HL-60 (cell line): ENCODE measurements at regions not wholly inside any gene's neighbourhood (a gene's known extent, or its start where the extent isn't known, plus 50 kb on each side); places are given as distances from the start of the nearest gene placed in this dataset.

Source experiments
- DNase-seq, 2 experiments: peaks; one replicate each; pipeline ENCODE4 v3.0.0-alpha.2; 2010 to 2020; ENCODE audit warnings: low read depth in 1 of 2, low spot score in 1 of 2
- H3K27ac ChIP-seq: fragments of 250-450 bp; sonication (Bioruptor Pico); replicated peaks from 2 replicates; pipeline ENCODE4 v1.5.1; 2020; ENCODE audit warnings: mild to moderate bottlenecking, moderate library complexity
- H3K27me3 ChIP-seq: fragments of 250-450 bp; sonication (Bioruptor Pico); 2 replicates; pipeline ENCODE4 v1.5.1; 2021; ENCODE audit warnings: mild to moderate bottlenecking, moderate library complexity; ENCODE audit not compliant: insufficient read depth, poor library complexity, severe bottlenecking
- H3K4me3 ChIP-seq: replicated peaks from 2 replicates; pipeline ENCODE4 v1.5.1; 2011; ENCODE audit warnings: mild to moderate bottlenecking, control low read depth, low read length; ENCODE audit not compliant: insufficient read depth
- GABPA ChIP-seq: IDR thresholded peaks from 2 replicates; pipeline ENCODE4 v1.6.1; 2012; ENCODE audit warnings: low read depth
- POLR2AphosphoS5 ChIP-seq: IDR thresholded peaks from 2 replicates; pipeline ENCODE4 v1.6.1; 2012; ENCODE audit warnings: low read depth
- SPI1 ChIP-seq: IDR thresholded peaks from 2 replicates; pipeline ENCODE4 v1.6.1; 2012; ENCODE audit warnings: low read depth, mild to moderate bottlenecking, borderline replicate concordance
- TF ChIP-seq, protein P1 (sequence below): IDR thresholded peaks from one replicate; pipeline ENCODE4 v1.5.1; 2011; ENCODE audit warnings: low read length, control low read depth, inconsistent platforms; ENCODE audit not compliant: insufficient read depth
- TF ChIP-seq, protein P2 (sequence below): IDR thresholded peaks from 2 replicates; pipeline ENCODE4 v1.6.1; 2012; ENCODE audit warnings: low read depth; ENCODE audit not compliant: insufficient replicate concordance

GRCh38 chr22:46075764-46076531, 74.4 kb upstream of the PPARA start:
- TF ChIP-seq, protein P1, sequence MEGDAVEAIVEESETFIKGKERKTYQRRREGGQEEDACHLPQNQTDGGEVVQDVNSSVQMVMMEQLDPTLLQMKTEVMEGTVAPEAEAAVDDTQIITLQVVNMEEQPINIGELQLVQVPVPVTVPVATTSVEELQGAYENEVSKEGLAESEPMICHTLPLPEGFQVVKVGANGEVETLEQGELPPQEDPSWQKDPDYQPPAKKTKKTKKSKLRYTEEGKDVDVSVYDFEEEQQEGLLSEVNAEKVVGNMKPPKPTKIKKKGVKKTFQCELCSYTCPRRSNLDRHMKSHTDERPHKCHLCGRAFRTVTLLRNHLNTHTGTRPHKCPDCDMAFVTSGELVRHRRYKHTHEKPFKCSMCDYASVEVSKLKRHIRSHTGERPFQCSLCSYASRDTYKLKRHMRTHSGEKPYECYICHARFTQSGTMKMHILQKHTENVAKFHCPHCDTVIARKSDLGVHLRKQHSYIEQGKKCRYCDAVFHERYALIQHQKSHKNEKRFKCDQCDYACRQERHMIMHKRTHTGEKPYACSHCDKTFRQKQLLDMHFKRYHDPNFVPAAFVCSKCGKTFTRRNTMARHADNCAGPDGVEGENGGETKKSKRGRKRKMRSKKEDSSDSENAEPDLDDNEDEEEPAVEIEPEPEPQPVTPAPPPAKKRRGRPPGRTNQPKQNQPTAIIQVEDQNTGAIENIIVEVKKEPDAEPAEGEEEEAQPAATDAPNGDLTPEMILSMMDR: no peak
- TF ChIP-seq POLR2AphosphoS5: no peak
- no peak for TF ChIP-seq SPI1
- TF ChIP-seq GABPA: no peak
- TF ChIP-seq, protein P2, sequence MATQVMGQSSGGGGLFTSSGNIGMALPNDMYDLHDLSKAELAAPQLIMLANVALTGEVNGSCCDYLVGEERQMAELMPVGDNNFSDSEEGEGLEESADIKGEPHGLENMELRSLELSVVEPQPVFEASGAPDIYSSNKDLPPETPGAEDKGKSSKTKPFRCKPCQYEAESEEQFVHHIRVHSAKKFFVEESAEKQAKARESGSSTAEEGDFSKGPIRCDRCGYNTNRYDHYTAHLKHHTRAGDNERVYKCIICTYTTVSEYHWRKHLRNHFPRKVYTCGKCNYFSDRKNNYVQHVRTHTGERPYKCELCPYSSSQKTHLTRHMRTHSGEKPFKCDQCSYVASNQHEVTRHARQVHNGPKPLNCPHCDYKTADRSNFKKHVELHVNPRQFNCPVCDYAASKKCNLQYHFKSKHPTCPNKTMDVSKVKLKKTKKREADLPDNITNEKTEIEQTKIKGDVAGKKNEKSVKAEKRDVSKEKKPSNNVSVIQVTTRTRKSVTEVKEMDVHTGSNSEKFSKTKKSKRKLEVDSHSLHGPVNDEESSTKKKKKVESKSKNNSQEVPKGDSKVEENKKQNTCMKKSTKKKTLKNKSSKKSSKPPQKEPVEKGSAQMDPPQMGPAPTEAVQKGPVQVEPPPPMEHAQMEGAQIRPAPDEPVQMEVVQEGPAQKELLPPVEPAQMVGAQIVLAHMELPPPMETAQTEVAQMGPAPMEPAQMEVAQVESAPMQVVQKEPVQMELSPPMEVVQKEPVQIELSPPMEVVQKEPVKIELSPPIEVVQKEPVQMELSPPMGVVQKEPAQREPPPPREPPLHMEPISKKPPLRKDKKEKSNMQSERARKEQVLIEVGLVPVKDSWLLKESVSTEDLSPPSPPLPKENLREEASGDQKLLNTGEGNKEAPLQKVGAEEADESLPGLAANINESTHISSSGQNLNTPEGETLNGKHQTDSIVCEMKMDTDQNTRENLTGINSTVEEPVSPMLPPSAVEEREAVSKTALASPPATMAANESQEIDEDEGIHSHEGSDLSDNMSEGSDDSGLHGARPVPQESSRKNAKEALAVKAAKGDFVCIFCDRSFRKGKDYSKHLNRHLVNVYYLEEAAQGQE: no peak
- no peak for DNase-seq
- Histone ChIP-seq H3K4me3 (no peak overlapping the region), H3K27me3 (no peaks in the 10 kb centered on the region), H3K27ac (no peak overlapping the region)

DNA sequence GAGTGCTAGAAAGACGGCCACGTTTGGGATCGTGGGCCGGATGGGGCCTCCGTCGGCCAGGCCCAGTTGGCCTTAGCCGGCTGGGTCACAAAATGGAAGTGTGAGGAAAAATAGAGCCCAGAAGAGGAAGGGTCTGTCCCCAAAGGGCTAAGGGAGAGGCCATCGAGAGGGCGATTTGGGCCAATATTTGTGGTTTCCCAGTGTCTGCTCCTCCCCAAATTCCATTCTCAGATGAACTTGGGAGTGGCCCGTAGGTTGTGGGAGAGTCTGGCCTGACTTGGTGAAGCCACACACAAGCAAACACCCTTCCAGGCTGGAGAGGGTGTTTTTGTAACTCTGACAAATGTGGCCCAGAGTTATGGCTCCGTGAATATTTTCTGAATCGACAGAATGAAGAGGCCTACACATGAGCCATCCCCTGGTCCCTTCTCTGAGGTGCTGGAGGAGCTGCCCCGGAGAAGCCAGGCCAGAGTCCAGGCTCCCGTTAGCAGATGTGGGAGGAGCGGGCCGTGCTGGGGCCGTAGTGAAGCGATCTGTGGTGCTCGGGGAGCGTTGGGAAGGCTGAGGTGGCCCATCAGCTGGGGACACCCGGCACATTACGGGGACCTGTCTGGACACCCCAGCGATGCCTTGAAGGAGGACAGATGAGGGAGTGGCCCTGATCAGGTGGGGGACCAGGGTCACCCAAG, 73.5 kb upstream of the PPARA start:
- H3K27me3 ChIP-seq: no peaks in the 10 kb centered on the region
- TF ChIP-seq SPI1 (no peak), GABPA (no peak), POLR2AphosphoS5 (no peak)
- TF ChIP-seq, protein P1: no peak
- TF ChIP-seq, protein P2: no peak
- no peak overlapping the region for H3K4me3 ChIP-seq
- no peak overlapping the region for H3K27ac ChIP-seq
- no peak for DNase-seq

DNA sequence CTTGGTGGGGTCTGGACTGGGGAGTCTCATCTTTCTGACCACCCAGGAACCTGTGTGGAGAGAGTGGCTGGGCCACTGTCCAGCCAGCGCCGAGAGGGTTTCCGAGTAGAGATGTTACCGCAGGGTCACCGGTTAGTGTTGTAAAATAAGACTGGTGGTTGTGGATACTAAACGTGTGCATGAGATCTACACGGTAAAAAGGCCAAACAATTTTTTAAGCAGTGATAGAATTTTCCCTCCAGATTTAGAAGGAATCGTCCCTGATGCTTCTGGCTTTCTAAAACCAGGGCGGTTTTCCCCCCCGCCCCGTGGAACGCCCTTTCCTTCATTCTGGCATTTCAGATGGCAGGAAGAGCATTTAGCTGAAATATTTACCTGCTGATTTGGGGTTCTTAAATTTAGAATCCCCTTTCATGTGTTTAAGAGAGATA, 72.6 kb upstream of the PPARA start:
- H3K27me3 ChIP-seq: no peaks in the 10 kb centered on the region
- no peak overlapping the region for H3K4me3 ChIP-seq
- no peak overlapping the region for H3K27ac ChIP-seq
- TF ChIP-seq SPI1: no peak
- TF ChIP-seq POLR2AphosphoS5: no peak
- TF ChIP-seq, protein P2: no peak
- no peak for TF ChIP-seq GABPA
- TF ChIP-seq, protein P1: no peak
- no peak for DNase-seq
